IMR-90 (cell line): ENCODE measurements at regions not wholly inside any gene's neighbourhood (a gene's known extent, or its start where the extent isn't known, plus 50 kb on each side); places are given as distances from the start of the nearest gene placed in this dataset.

Experiments
- ATAC-seq: fragments of 200-7000 bp; cut with Tn5 transposase; 2 replicates; pipeline ENCODE4 v1.9.1; 2020; ENCODE audit warnings: low read depth, mild to moderate bottlenecking, moderate library complexity
- BruUV-seq: library from RNA; stranded (reverse); fragments of 400-500 nt; replicated peaks from 2 replicates; lab custom pipeline; 2021; lab: Mats Ljungman, UMichigan
- CTCF ChIA-PET: fragments of 300-600 bp; formaldehyde crosslinking; extraction: SDS; loops from one replicate; lab custom pipeline; 2021; ENCODE audit warnings: antibody characterized with exemption; lab: Yijun Ruan, JAX
- POLR2A ChIA-PET: fragments of 300-600 bp; sonication (Branson Sonifier 250); formaldehyde crosslinking; loops from one replicate; lab custom pipeline; 2022; ENCODE audit warnings: antibody characterized with exemption; ENCODE audit not compliant: unreplicated experiment; lab: Charles Lee
- DNase-seq: peaks from one replicate; pipeline ENCODE4 v3.0.0; 2013
- H2AFZ ChIP-seq: replicated peaks from 2 replicates; pipeline ENCODE3; 2013; ENCODE audit warnings: low read length, mild to moderate bottlenecking; ENCODE audit not compliant: poor library complexity
- H2AK5ac ChIP-seq: 2 replicates; pipeline ENCODE4 v1.6.1; 2013; ENCODE audit warnings: low read depth, low read length, inconsistent platforms
- H2AK9ac ChIP-seq: replicated peaks from 2 replicates; pipeline ENCODE3; 2013; ENCODE audit warnings: mild to moderate bottlenecking, low read depth, low read length, moderate library complexity; ENCODE audit not compliant: poor library complexity
- H2BK120ac ChIP-seq: 2 replicates; pipeline ENCODE4 v1.6.1; 2013; ENCODE audit warnings: low read depth, low read length, inconsistent platforms
- H2BK15ac ChIP-seq: 3 replicates; pipeline ENCODE4 v1.6.1; 2013; ENCODE audit warnings: low read depth, low read length, inconsistent platforms
- H2BK20ac ChIP-seq: 2 replicates; pipeline ENCODE4 v1.6.1; 2013; ENCODE audit warnings: low read depth, mild to moderate bottlenecking, inconsistent platforms, low read length, moderate library complexity
- H2BK5ac ChIP-seq: 2 replicates; pipeline ENCODE4 v1.6.1; 2013; ENCODE audit warnings: mild to moderate bottlenecking, low read depth, low read length, inconsistent platforms; ENCODE audit not compliant: poor library complexity, severe bottlenecking
- H3K14ac ChIP-seq: replicated peaks from 2 replicates; pipeline ENCODE4 v1.6.1; 2013; ENCODE audit warnings: low read depth, low read length, inconsistent platforms
- H3K18ac ChIP-seq: 2 replicates; pipeline ENCODE4 v1.6.1; 2013; ENCODE audit warnings: low read depth, low read length, control low read depth
- H3K23ac ChIP-seq: 2 replicates; pipeline ENCODE4 v1.6.1; 2013; ENCODE audit warnings: low read depth, low read length, inconsistent platforms
- H3K27ac ChIP-seq: 2 replicates; pipeline ENCODE4 v1.5.1; 2013; ENCODE audit warnings: mild to moderate bottlenecking, control low read depth, low read length; ENCODE audit not compliant: insufficient read depth
- H3K27me3 ChIP-seq: 2 replicates; pipeline ENCODE4 v1.6.1; 2013; ENCODE audit warnings: low read length; ENCODE audit not compliant: control insufficient read depth, insufficient read depth
- H3K36me3 ChIP-seq: 2 replicates; pipeline ENCODE4 v1.6.1; 2013; ENCODE audit warnings: low read length, mixed read lengths; ENCODE audit not compliant: control insufficient read depth, insufficient read depth
- H3K4ac ChIP-seq: 2 replicates; pipeline ENCODE4 v1.6.1; 2013; ENCODE audit warnings: low read depth, low read length, inconsistent platforms
- H3K4me1 ChIP-seq: 2 replicates; pipeline ENCODE4 v1.6.1; 2013; ENCODE audit warnings: low read length, mixed read lengths; ENCODE audit not compliant: control insufficient read depth, insufficient read depth
- H3K4me2 ChIP-seq: 2 replicates; pipeline ENCODE4 v1.6.1; 2013; ENCODE audit warnings: low read depth, mild to moderate bottlenecking, control low read depth, low read length, moderate library complexity
- H3K4me3 ChIP-seq: 2 replicates; pipeline ENCODE4 v1.5.1; 2013; ENCODE audit warnings: low read depth, mild to moderate bottlenecking, control low read depth, low read length, moderate library complexity; ENCODE audit not compliant: insufficient read depth
- H3K56ac ChIP-seq: 2 replicates; pipeline ENCODE4 v1.6.1; 2013; ENCODE audit warnings: low read length, inconsistent platforms; ENCODE audit not compliant: insufficient read depth; ENCODE audit errors: extremely low read depth
- H3K79me1 ChIP-seq, 2 experiments: 2 replicates each; pipeline ENCODE4 v1.6.1; 2013; ENCODE audit warnings: low read length in 2 of 2, inconsistent platforms in 1 of 2, low read depth in 1 of 2
- H3K9ac ChIP-seq: 2 replicates; pipeline ENCODE4 v1.6.1; 2013; ENCODE audit warnings: low read depth, low read length, control low read depth
- H3K9me1 ChIP-seq: 2 replicates; pipeline ENCODE4 v1.6.1; 2013; ENCODE audit warnings: low read length, inconsistent platforms; ENCODE audit not compliant: insufficient read depth
- H3K9me3 ChIP-seq: 2 replicates; pipeline ENCODE4 v1.6.1; 2013; ENCODE audit warnings: low read length; ENCODE audit not compliant: control insufficient read depth, insufficient read depth
- H4K20me1 ChIP-seq: 2 replicates; pipeline ENCODE4 v1.6.1; 2013; ENCODE audit warnings: low read length, inconsistent platforms; ENCODE audit not compliant: insufficient read depth
- H4K5ac ChIP-seq: 2 replicates; pipeline ENCODE4 v1.6.1; 2013; ENCODE audit warnings: mild to moderate bottlenecking, low read depth, low read length, control low read depth
- H4K8ac ChIP-seq, 2 experiments: 2 replicates each; pipeline ENCODE4 v1.6.1; 2013; ENCODE audit warnings: low read depth in 2 of 2, low read length in 2 of 2, control low read depth in 1 of 2, inconsistent platforms in 1 of 2
- H4K91ac ChIP-seq: 2 replicates; pipeline ENCODE4 v1.6.1; 2013; ENCODE audit warnings: low read depth, low read length, inconsistent platforms; ENCODE audit not compliant: insufficient read depth
- CEBPB ChIP-seq: IDR thresholded peaks from 2 replicates; pipeline ENCODE4 v1.6.1; 2012; ENCODE audit warnings: low read depth, low read length, improper control_type of control experiment
- ELK1 ChIP-seq: fragments of 150-350 bp; IDR thresholded peaks from 2 replicates; pipeline ENCODE4 v1.6.1; 2016; ENCODE audit warnings: low read depth, mild to moderate bottlenecking, low read length, moderate library complexity, borderline replicate concordance
- MXI1 ChIP-seq: IDR thresholded peaks from 2 replicates; pipeline ENCODE4 v1.6.1; 2012; ENCODE audit warnings: low read depth, mild to moderate bottlenecking, low read length, moderate library complexity, borderline replicate concordance
- POLR2A ChIP-seq: IDR thresholded peaks from 2 replicates; pipeline ENCODE4 v1.6.1; 2012; ENCODE audit warnings: mild to moderate bottlenecking, low read depth, low read length
- SMC3 ChIP-seq: fragments of 150-350 bp; IDR thresholded peaks from 2 replicates; pipeline ENCODE4 v1.6.1; 2016; ENCODE audit warnings: low read depth, mild to moderate bottlenecking, antibody characterized with exemption, low read length, moderate library complexity
- dilution Hi-C: fragments of 300-500 bp; cut with HindIII; formaldehyde crosslinking; loops from one replicate; pipeline ENCODE4 v1.14.3; 2018; ENCODE audit warnings: low sequenced_read_pairs; ENCODE audit not compliant: unreplicated experiment
- in situ Hi-C: fragments of 300-500 bp; cut with MboI; formaldehyde crosslinking; loops from 3 replicates; pipeline ENCODE4 v1.14.3; 2019; ENCODE audit warnings: low sequenced_read_pairs, inconsistent platforms, mixed read lengths
- intact Hi-C: fragments of 100-400 bp; cut with micrococcal nuclease; formaldehyde crosslinking; loops from 2 replicates; pipeline ENCODE4 v1.10.0; 2022
- TF ChIP-seq, protein P1 (sequence below): fragments of 150-350 bp; IDR thresholded peaks from 2 replicates; pipeline ENCODE4 v1.6.1; 2017; ENCODE audit warnings: mild to moderate bottlenecking, antibody characterized with exemption, low read length, low read depth
- TF ChIP-seq, protein P2 (sequence below): conservative IDR thresholded peaks from 2 replicates; pipeline ENCODE4 v1.5.1; 2012; ENCODE audit warnings: mild to moderate bottlenecking, low read depth, low read length, improper control_type of control experiment

DNA sequence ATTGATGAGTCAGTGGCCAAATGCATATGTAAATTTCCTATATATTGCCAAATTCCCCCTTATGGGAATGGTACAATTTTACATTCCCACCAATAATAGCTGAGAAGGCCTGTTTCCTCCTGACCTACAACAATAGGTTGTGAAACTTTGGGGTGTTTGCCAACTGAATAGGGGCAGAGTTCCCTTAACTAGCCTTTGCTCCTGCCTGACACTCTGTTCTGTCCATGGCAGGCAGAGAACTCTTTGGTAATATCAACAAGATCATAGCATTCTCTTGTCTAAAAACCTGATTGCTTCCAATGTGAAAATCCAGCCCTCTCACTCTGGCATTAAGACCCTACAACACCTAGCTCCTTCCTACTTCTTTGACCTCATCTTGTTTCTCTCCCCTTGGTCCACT, 149.7 kb downstream of the HAPSTR1 start:
- Histone ChIP-seq H4K8ac (no peak overlapping the region), H4K20me1 (no peaks in the 10 kb centered on the region), H2AFZ (no peak overlapping the region), H2BK15ac (no peak overlapping the region), H3K14ac (no peak overlapping the region), H4K91ac (no peak overlapping the region), H2BK20ac (no peak overlapping the region), H3K56ac (no peak overlapping the region), H3K9ac (no peak overlapping the region), H3K27ac (no peak overlapping the region), H3K36me3 (no peaks in the 10 kb centered on the region), H3K27me3 (no peaks in the 10 kb centered on the region), H3K4me3 (no peak overlapping the region), H3K4ac (no peak overlapping the region), H3K9me3 (no peaks in the 10 kb centered on the region), H2AK5ac (no peak overlapping the region), H3K4me2 (no peak overlapping the region), H3K18ac (no peak overlapping the region), H3K4me1 (no peaks in the 10 kb centered on the region), H2BK120ac (no peak overlapping the region), H2BK5ac (no peak overlapping the region), H3K79me1 (no peaks in the 10 kb centered on the region), H2AK9ac (no peak overlapping the region), H4K5ac (no peak overlapping the region), H3K23ac (no peak overlapping the region), H3K9me1 (no peaks in the 10 kb centered on the region)
- BruUV-seq, result no TSS peak
- intact Hi-C loops, result no loop called here
- in situ Hi-C loops, result no loop called here
- no peak for TF ChIP-seq MXI1
- TF ChIP-seq ELK1, result no peak
- no peak for TF ChIP-seq POLR2A
- TF ChIP-seq SMC3, result no peak
- TF ChIP-seq, protein P1, sequence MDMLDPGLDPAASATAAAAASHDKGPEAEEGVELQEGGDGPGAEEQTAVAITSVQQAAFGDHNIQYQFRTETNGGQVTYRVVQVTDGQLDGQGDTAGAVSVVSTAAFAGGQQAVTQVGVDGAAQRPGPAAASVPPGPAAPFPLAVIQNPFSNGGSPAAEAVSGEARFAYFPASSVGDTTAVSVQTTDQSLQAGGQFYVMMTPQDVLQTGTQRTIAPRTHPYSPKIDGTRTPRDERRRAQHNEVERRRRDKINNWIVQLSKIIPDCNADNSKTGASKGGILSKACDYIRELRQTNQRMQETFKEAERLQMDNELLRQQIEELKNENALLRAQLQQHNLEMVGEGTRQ, result no peak
- no peak for TF ChIP-seq CEBPB
- TF ChIP-seq, protein P2, sequence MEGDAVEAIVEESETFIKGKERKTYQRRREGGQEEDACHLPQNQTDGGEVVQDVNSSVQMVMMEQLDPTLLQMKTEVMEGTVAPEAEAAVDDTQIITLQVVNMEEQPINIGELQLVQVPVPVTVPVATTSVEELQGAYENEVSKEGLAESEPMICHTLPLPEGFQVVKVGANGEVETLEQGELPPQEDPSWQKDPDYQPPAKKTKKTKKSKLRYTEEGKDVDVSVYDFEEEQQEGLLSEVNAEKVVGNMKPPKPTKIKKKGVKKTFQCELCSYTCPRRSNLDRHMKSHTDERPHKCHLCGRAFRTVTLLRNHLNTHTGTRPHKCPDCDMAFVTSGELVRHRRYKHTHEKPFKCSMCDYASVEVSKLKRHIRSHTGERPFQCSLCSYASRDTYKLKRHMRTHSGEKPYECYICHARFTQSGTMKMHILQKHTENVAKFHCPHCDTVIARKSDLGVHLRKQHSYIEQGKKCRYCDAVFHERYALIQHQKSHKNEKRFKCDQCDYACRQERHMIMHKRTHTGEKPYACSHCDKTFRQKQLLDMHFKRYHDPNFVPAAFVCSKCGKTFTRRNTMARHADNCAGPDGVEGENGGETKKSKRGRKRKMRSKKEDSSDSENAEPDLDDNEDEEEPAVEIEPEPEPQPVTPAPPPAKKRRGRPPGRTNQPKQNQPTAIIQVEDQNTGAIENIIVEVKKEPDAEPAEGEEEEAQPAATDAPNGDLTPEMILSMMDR, result no peak
- ChIA-PET POLR2A (no interaction called here), CTCF (no interaction called here)
- dilution Hi-C loops, result no loop called here
- ATAC-seq, result no peak
- DNase-seq, result no peak
